ENCODE measurements at regions not wholly inside any gene's neighbourhood (a gene's known extent, or its start where the extent isn't known, plus 50 kb on each side); places are given as distances from the start of the nearest gene placed in this dataset.

- TF ChIP-seq CTCF (IDR thresholded peaks at IDR 0.05) (no peak), POLR2A (IDR thresholded peaks at IDR 0.05) (no peak)
Observed at GRCh38 chr7:46633630-46634240, 712.7 kb upstream of the IGFBP3 start.
